ENCODE measurements at regions not wholly inside any gene's neighbourhood (a gene's known extent, or its start where the extent isn't known, plus 50 kb on each side); places are given as distances from the start of the nearest gene placed in this dataset.

DNA sequence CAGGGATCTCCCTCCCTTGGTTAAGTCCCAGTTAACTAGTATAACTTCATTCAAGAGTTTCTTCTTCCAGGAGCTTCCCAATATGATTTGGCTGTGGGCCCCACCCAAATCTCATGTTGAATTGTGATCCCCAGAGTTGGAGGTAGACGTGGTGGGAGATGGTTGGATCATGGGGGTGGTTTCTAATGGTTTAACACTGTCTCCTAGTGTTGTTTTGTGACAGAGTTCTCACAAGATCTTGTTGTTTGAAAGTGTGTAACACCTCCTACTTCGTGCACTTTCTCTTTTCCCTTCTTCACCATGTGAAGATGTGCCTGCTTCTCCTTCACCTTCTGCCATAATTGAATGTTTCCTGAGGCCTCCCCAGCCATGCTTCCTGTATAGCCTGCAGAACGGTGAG is 251.8 kb upstream of the FGGY start:
- TF ChIP-seq, protein P1, sequence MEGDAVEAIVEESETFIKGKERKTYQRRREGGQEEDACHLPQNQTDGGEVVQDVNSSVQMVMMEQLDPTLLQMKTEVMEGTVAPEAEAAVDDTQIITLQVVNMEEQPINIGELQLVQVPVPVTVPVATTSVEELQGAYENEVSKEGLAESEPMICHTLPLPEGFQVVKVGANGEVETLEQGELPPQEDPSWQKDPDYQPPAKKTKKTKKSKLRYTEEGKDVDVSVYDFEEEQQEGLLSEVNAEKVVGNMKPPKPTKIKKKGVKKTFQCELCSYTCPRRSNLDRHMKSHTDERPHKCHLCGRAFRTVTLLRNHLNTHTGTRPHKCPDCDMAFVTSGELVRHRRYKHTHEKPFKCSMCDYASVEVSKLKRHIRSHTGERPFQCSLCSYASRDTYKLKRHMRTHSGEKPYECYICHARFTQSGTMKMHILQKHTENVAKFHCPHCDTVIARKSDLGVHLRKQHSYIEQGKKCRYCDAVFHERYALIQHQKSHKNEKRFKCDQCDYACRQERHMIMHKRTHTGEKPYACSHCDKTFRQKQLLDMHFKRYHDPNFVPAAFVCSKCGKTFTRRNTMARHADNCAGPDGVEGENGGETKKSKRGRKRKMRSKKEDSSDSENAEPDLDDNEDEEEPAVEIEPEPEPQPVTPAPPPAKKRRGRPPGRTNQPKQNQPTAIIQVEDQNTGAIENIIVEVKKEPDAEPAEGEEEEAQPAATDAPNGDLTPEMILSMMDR (conservative IDR thresholded peaks at IDR 0.05; ENCODE audit: low read length) = no peak
- TF ChIP-seq EZH2phosphoT487 (IDR thresholded peaks at IDR 0.05; ENCODE audit: borderline replicate concordance) = no peak

All from Loucy (cell line).